ENCODE measurements at regions not wholly inside any gene's neighbourhood (a gene's known extent, or its start where the extent isn't known, plus 50 kb on each side); places are given as distances from the start of the nearest gene placed in this dataset.

GRCh38 chr12:19576506-19577280, 137.4 kb downstream of the AEBP2 start:
- Mint-ChIP-seq H3K27ac (ENCODE audit: unreplicated experiment) (no peak overlapping the region), H3K4me1 (ENCODE audit: low read depth, unreplicated experiment) (peaks cover 1% of the 10 kb centered on the region), H3K4me3 (ENCODE audit: unreplicated experiment) (no peak overlapping the region), H3K9me3 (ENCODE audit: unreplicated experiment) (peaks cover 2% of the 10 kb centered on the region), H3K27me3 (ENCODE audit: unreplicated experiment) (peaks cover 3% of the 10 kb centered on the region), H3K36me3 (ENCODE audit: unreplicated experiment) (peaks cover 4% of the 10 kb centered on the region)
- TF ChIP-seq CTCF (IDR thresholded peaks at IDR 0.05; ENCODE audit: partially characterized antibody, unreplicated experiment), result no peak
- no peak for DNase-seq

DNA sequence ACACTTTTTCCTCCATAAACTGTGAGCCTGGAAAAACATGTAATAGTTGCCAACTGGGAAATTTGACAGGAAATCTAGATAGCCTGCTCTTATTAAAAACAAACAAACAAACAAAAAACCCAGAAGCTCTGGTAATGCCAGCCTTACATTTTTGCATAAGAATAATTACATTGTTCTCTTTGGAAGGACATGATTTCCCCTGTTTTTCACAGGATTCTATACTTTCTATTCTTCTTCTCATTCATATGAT, 137.9 kb downstream of the AEBP2 start:
- no peak overlapping the region for H3K27ac Mint-ChIP-seq (ENCODE audit: unreplicated experiment)
- no peak for DNase-seq
- peaks cover 5% of the 10 kb centered on the region for H3K27me3 Mint-ChIP-seq (ENCODE audit: unreplicated experiment)
- no peak for TF ChIP-seq CTCF (IDR thresholded peaks at IDR 0.05; ENCODE audit: partially characterized antibody, unreplicated experiment)
- H3K4me3 Mint-ChIP-seq (ENCODE audit: unreplicated experiment), result no peak overlapping the region
- peaks cover 9% of the 10 kb centered on the region for H3K36me3 Mint-ChIP-seq (ENCODE audit: unreplicated experiment)
- H3K4me1 Mint-ChIP-seq (ENCODE audit: low read depth, unreplicated experiment), result peaks cover 1% of the 10 kb centered on the region
- peaks cover 2% of the 10 kb centered on the region for H3K9me3 Mint-ChIP-seq (ENCODE audit: unreplicated experiment)

DNA sequence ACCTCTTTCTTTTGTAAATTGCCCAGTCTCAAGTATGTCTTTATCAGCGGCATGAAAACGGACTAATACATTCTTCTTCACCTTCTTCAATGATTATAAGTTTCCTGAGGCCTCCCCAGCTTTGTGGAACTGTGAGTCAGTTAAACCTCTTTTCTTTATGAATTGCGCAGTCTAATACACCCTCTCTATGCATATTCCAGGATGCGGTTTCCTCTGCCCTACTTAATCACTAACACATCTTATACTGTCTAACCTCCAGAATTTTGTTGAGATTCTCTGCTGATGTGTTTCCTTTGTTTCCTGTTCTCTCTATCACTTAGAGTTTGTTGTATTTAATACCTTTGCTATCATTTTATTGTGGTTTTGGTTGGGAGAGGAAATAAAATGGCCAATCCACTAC, 145.4 kb downstream of the AEBP2 start:
- H3K36me3 Mint-ChIP-seq (ENCODE audit: unreplicated experiment), result peaks cover 39% of the 10 kb centered on the region
- TF ChIP-seq CTCF (IDR thresholded peaks at IDR 0.05; ENCODE audit: partially characterized antibody, unreplicated experiment), result no peak
- DNase-seq, result no peak
- no peak overlapping the region for H3K27ac Mint-ChIP-seq (ENCODE audit: unreplicated experiment)
- H3K27me3 Mint-ChIP-seq (ENCODE audit: unreplicated experiment), result peaks cover 8% of the 10 kb centered on the region
- H3K4me3 Mint-ChIP-seq (ENCODE audit: unreplicated experiment), result no peak overlapping the region
- peaks cover 15% of the 10 kb centered on the region for H3K9me3 Mint-ChIP-seq (ENCODE audit: unreplicated experiment)
- no peaks in the 10 kb centered on the region for H3K4me1 Mint-ChIP-seq (ENCODE audit: low read depth, unreplicated experiment)

- H3K4me3 Mint-ChIP-seq (ENCODE audit: unreplicated experiment), result no peak overlapping the region
- no peak for TF ChIP-seq CTCF (IDR thresholded peaks at IDR 0.05; ENCODE audit: partially characterized antibody, unreplicated experiment)
- peaks cover 14% of the 10 kb centered on the region for H3K9me3 Mint-ChIP-seq (ENCODE audit: unreplicated experiment)
- H3K27ac Mint-ChIP-seq (ENCODE audit: unreplicated experiment), result no peak overlapping the region
- H3K27me3 Mint-ChIP-seq (ENCODE audit: unreplicated experiment), result peaks cover 13% of the 10 kb centered on the region
- H3K4me1 Mint-ChIP-seq (ENCODE audit: low read depth, unreplicated experiment), result peaks cover 17% of the 10 kb centered on the region
- peaks cover 17% of the 10 kb centered on the region for H3K36me3 Mint-ChIP-seq (ENCODE audit: unreplicated experiment)
- no peak for DNase-seq
Measured at GRCh38 chr12:19588951-19589350, 149.7 kb downstream of the AEBP2 start.

DNA sequence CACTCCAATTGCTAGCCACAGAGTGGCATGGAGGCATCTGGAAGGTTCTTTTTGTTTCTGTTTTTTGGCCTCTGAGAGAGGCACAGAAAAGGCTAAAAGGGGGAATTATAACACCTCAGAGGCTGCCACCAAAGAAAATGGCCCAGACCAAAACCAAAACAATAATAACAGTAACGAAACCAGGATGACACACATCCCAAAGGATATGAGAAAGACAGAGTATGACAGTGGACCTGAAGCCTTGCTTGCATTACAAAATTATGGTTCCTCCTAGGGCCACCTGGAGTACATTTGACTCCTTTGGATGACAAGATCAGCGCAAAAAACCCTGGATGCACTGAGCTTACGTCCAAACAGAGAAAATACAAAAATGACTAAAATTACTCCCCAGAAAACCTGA, 152.7 kb downstream of the AEBP2 start:
- Mint-ChIP-seq H3K27ac (ENCODE audit: unreplicated experiment) (peak overlapping the region; percentile 83), H3K36me3 (ENCODE audit: unreplicated experiment) (no peaks in the 10 kb centered on the region), H3K27me3 (ENCODE audit: unreplicated experiment) (peaks cover 10% of the 10 kb centered on the region), H3K4me3 (ENCODE audit: unreplicated experiment) (no peak overlapping the region), H3K4me1 (ENCODE audit: low read depth, unreplicated experiment) (peaks cover 32% of the 10 kb centered on the region), H3K9me3 (ENCODE audit: unreplicated experiment) (peaks cover 12% of the 10 kb centered on the region)
- no peak for TF ChIP-seq CTCF (IDR thresholded peaks at IDR 0.05; ENCODE audit: partially characterized antibody, unreplicated experiment)
- no peak for DNase-seq
